Bone marrow (tissue), 2 donors: ENCODE measurements at regions not wholly inside any gene's neighbourhood (a gene's known extent, or its start where the extent isn't known, plus 50 kb on each side); places are given as distances from the start of the nearest gene placed in this dataset.

Experiments used
- DNase-seq, 2 donors: peaks; one replicate each; lab custom pipeline; 2025; lab: John Stamatoyannopoulos, UW

GRCh38 chr18:38420611-38421010 is 855.0 kb upstream of the CELF4 start:
- no peak for DNase-seq

- no peak for DNase-seq
Measured at GRCh38 chr18:38415811-38416210, 850.2 kb upstream of the CELF4 start.

GRCh38 chr18:38413193-38413592 is 847.6 kb upstream of the CELF4 start:
- DNase-seq: no peak

- peak in 1 of 2 donors; percentile 53 for DNase-seq
Measured at GRCh38 chr18:38406607-38407006, 841.0 kb upstream of the CELF4 start.

- no peak for DNase-seq
Measured at GRCh38 chr18:38402509-38402908, 836.9 kb upstream of the CELF4 start.

GRCh38 chr18:38397094-38397493 is 831.5 kb upstream of the CELF4 start:
- no peak for DNase-seq

- no peak for DNase-seq
Measured at GRCh38 chr18:38386146-38386545, 820.5 kb upstream of the CELF4 start.

- DNase-seq: peak in 1 of 2 donors; percentile 50
Measured at GRCh38 chr18:38369772-38370690, 804.4 kb upstream of the CELF4 start.

GRCh38 chr18:38368886-38369285 is 803.3 kb upstream of the CELF4 start:
- DNase-seq: no peak

GRCh38 chr18:38368246-38368645 is 802.6 kb upstream of the CELF4 start:
- no peak for DNase-seq

- DNase-seq: no peak
Measured at GRCh38 chr18:38367473-38367872, 801.9 kb upstream of the CELF4 start.

- DNase-seq: no peak
Measured at GRCh38 chr18:38362286-38362792, 796.7 kb upstream of the CELF4 start.

- DNase-seq: no peak
Measured at GRCh38 chr18:38358805-38359657, 793.4 kb upstream of the CELF4 start.

- DNase-seq: no peak
Measured at GRCh38 chr18:38353149-38353548, 787.6 kb upstream of the CELF4 start.

- no peak for DNase-seq
Measured at GRCh38 chr18:38350141-38350540, 784.5 kb upstream of the CELF4 start.

GRCh38 chr18:38330573-38330972 is 765.0 kb upstream of the CELF4 start:
- no peak for DNase-seq

- DNase-seq: no peak
Measured at GRCh38 chr18:38329145-38329544, 763.5 kb upstream of the CELF4 start.

- no peak for DNase-seq
Measured at GRCh38 chr18:38322206-38322605, 756.6 kb upstream of the CELF4 start.

GRCh38 chr18:38321262-38321661 is 755.7 kb upstream of the CELF4 start:
- no peak for DNase-seq

GRCh38 chr18:38318416-38318815 is 752.8 kb upstream of the CELF4 start:
- DNase-seq: no peak

GRCh38 chr18:38313831-38314230 is 748.2 kb upstream of the CELF4 start:
- peak in 1 of 2 donors; percentile 79 for DNase-seq

GRCh38 chr18:38312532-38312931 is 746.9 kb upstream of the CELF4 start:
- DNase-seq: no peak

GRCh38 chr18:38310936-38311335 is 745.3 kb upstream of the CELF4 start:
- no peak for DNase-seq
